Transverse colon (tissue), 4 donors: ENCODE measurements at regions not wholly inside any gene's neighbourhood (a gene's known extent, or its start where the extent isn't known, plus 50 kb on each side); places are given as distances from the start of the nearest gene placed in this dataset.

Experiments used
- DNase-seq: peaks from one replicate; pipeline ENCODE4 v3.0.0-alpha.2; 2019
- H3K27ac ChIP-seq, 4 donors: fragments of 200-600 bp; sonication (generic); 2 replicates each; pipeline ENCODE4 v1.5.1; 2016 to 2018; ENCODE audit warnings: inconsistent platforms in 4 of 4
- H3K27me3 ChIP-seq: fragments of 200-600 bp; sonication (generic); 2 replicates; pipeline ENCODE4 v1.5.1; 2017; ENCODE audit warnings: inconsistent platforms
- H3K36me3 ChIP-seq, 4 donors: fragments of 200-600 bp; sonication (generic); 2 replicates each; pipeline ENCODE4 v1.5.1; 2017 to 2019; ENCODE audit warnings: inconsistent platforms in 4 of 4
- H3K4me1 ChIP-seq, 4 donors: fragments of 200-600 bp; sonication (generic); 2 replicates each; pipeline ENCODE4 v1.5.1; 2017 to 2020; ENCODE audit warnings: inconsistent platforms in 4 of 4
- H3K4me3 ChIP-seq, 4 donors: fragments of 200-600 bp; sonication (generic); 1 replicate in 1 of 4; 2 replicates in 3 of 4; pipeline versions ENCODE4 v1.5.1 to v1.6.1; 2017 to 2019; ENCODE audit warnings: inconsistent platforms in 4 of 4
- H3K9me3 ChIP-seq, 2 donors: fragments of 200-600 bp; sonication (generic); 2 replicates each; pipeline ENCODE4 v1.5.1; 2017 to 2019; ENCODE audit warnings: inconsistent platforms in 2 of 2
- EP300 ChIP-seq: sonication (generic); formaldehyde crosslinking; IDR thresholded peaks from one replicate; pipeline ENCODE4 v1.6.1; 2017; ENCODE audit warnings: antibody characterized with exemption, low read depth
- POLR2A ChIP-seq: fragments of 450-650 bp; IDR thresholded peaks from one replicate; pipeline ENCODE4 v1.6.1; 2016; ENCODE audit warnings: antibody characterized with exemption, mild to moderate bottlenecking, moderate library complexity
- POLR2AphosphoS5 ChIP-seq, 3 donors: sonication (generic); formaldehyde crosslinking; IDR thresholded peaks; one replicate each; pipeline ENCODE4 v1.6.1; 2016; ENCODE audit warnings: antibody characterized with exemption in 3 of 3
- WGBS, 2 donors: methylation state at CpG; one replicate each; pipeline ENCODE4 v1.1.5; 2018; ENCODE audit warnings: low coverage in 1 of 2; 5-methylcytosine and 5-hydroxymethylcytosine counted together
- in situ Hi-C, 4 donors: fragments of 200-750 bp; cut with MboI; loops; one replicate each; pipeline versions ENCODE4 v1.15.0 to v1.15.1; 2017; ENCODE audit warnings: low sequenced_read_pairs in 3 of 4, low pct_ligation_motif_present in 1 of 4, low pct_unique_long_range_greater_than_20kb in 1 of 4
- intact Hi-C: fragments of 100-400 bp; cut with DNase I; formaldehyde crosslinking; loops from one replicate; pipeline ENCODE4 v1.15.1; 2023; ENCODE audit warnings: low total_unique reads
- TF ChIP-seq, protein P1 (sequence below), 5 experiments: fragments of 200-600 bp in 3 of 5; fragments of 450-650 bp in 2 of 5; sonication (generic) in 3 of 5; IDR thresholded peaks; 1 replicate in 2 of 5; 2 replicates in 3 of 5; pipeline ENCODE4 v1.5.1; 2016 to 2017; ENCODE audit warnings: antibody characterized with exemption in 5 of 5, inconsistent platforms in 3 of 5, mild to moderate bottlenecking in 2 of 5, moderate library complexity in 1 of 5

DNA sequence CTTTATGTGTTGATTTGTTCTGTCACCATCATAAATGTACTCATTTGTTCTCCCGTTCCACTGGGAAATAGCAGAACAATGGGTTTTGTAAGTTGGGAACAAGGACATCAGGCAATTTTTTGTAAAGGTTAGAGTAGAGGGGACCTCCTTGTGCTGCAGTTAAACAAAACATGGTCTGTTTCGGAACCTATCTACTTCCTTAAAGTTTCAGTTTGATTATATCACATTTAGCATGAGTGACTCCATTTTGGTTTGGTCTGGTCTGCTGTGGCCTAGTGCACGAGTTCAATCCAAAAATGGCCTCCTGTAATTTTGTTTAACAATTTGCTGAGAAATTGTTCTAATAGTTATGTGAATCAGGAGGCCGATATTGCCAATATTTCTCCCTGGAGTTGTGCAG, 372.7 kb downstream of the NUAK1 start:
- Histone ChIP-seq H3K27ac (no peak overlapping the region), H3K4me3 (no peak overlapping the region), H3K36me3 (no peaks in the 10 kb centered on the region), H3K27me3 (no peaks in the 10 kb centered on the region), H3K4me1 (no peaks in the 10 kb centered on the region), H3K9me3 (no peaks in the 10 kb centered on the region)
- TF ChIP-seq POLR2A, result no peak
- intact Hi-C loops, result no loop called here
- in situ Hi-C loops, result no loop called here
- WGBS, 2 donors, result 83 to 88% methylated on average over 4 of the region's 4 CpGs
- DNase-seq, result no peak

DNA sequence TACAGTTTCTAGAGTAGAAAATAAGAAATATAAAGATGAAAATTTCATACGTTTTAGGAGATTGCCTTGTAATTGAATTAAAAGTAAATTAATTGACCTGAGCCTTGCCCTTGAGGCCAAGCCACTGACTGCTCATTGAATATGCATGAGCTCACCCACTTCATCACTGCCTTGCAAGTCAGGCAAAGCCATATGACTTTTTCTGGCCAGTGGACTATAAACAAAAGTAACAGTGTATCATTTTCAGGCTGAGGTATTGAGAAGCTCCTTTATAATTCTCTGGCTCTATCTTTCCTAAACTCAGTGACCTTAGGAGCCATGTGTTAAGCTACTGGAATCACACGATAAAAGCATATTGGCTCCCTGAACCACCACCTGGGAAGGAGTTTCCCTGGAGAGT, 369.3 kb downstream of the NUAK1 start:
- in situ Hi-C loops (no loop called here), intact Hi-C loops (no loop called here)
- Histone ChIP-seq H3K27me3 (no peaks in the 10 kb centered on the region), H3K9me3 (no peaks in the 10 kb centered on the region), H3K4me1 (peaks cover 0 to 3% (median 0%) of the 10 kb centered on the region in 4 donors), H3K4me3 (no peak overlapping the region), H3K36me3 (no peaks in the 10 kb centered on the region), H3K27ac (no peak overlapping the region)
- 71 to 78% methylated on average over 2 of the region's 2 CpGs for WGBS, 2 donors
- no peak for DNase-seq
- TF ChIP-seq POLR2A (no peak), POLR2AphosphoS5 (IDR thresholded peaks at IDR 0.05) (no peak), EP300 (no peak)
- TF ChIP-seq, protein P1, sequence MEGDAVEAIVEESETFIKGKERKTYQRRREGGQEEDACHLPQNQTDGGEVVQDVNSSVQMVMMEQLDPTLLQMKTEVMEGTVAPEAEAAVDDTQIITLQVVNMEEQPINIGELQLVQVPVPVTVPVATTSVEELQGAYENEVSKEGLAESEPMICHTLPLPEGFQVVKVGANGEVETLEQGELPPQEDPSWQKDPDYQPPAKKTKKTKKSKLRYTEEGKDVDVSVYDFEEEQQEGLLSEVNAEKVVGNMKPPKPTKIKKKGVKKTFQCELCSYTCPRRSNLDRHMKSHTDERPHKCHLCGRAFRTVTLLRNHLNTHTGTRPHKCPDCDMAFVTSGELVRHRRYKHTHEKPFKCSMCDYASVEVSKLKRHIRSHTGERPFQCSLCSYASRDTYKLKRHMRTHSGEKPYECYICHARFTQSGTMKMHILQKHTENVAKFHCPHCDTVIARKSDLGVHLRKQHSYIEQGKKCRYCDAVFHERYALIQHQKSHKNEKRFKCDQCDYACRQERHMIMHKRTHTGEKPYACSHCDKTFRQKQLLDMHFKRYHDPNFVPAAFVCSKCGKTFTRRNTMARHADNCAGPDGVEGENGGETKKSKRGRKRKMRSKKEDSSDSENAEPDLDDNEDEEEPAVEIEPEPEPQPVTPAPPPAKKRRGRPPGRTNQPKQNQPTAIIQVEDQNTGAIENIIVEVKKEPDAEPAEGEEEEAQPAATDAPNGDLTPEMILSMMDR (IDR thresholded peaks at IDR 0.05), result no peak

DNA sequence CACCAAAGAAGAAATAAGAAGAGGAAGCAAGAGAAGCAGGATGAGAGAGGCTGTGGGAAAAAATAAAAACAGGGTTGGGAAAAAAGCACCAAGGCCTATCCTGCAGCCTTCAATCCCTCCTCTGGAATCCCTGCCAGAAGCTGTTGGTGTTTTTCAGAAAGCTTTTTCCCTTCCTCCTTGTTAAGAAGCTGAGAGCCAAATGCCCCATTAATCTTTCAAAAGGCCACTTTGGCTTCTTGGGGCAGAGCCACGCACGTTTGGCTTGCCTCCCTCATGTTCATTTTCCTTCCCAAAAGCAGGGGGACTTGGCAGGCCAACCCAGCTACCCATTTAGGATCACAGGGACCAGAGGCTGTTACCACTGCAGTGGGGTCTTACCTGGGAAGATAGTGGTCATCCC, 365.3 kb downstream of the NUAK1 start:
- in situ Hi-C loops (no loop called here), intact Hi-C loops (no loop called here)
- no peaks in the 10 kb centered on the region for H3K27me3 ChIP-seq
- H3K9me3 ChIP-seq, result no peaks in the 10 kb centered on the region
- TF ChIP-seq POLR2AphosphoS5 (IDR thresholded peaks at IDR 0.05) (no peak), POLR2A (no peak), EP300 (no peak)
- TF ChIP-seq, protein P1 (IDR thresholded peaks at IDR 0.05), result no peak
- DNase-seq, result no peak
- no peaks in the 10 kb centered on the region for H3K36me3 ChIP-seq
- WGBS, 2 donors, result 59% methylated on average over 2 of the region's 2 CpGs; no CpG with 5 or more reads in 1 of the 2 donors
- no peak overlapping the region for H3K27ac ChIP-seq
- no peak overlapping the region for H3K4me3 ChIP-seq
- H3K4me1 ChIP-seq, result peaks cover 0 to 3% (median 0%) of the 10 kb centered on the region in 4 donors

DNA sequence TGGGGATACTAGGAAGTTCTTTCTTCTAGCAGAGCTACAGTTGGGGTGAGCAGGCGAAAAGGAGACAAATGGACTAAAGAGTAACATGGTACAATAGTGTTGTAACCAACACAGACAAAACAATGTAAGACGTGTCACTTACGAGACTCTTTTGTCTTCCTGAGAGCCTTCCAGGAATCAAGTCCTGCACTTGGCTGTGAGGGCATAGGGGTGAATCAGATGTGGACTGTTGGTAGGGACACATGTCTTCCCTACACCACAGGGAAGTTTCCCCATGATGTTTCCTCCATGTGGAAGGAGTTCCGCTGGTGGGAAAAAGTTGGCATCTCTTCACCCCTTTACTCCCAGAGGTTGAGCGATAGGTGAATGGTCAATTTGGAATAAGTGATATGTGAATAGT, 364.7 kb downstream of the NUAK1 start:
- H3K4me1 ChIP-seq, result peaks cover 0 to 3% (median 0%) of the 10 kb centered on the region in 4 donors
- intact Hi-C loops, result no loop called here
- H3K36me3 ChIP-seq, result no peaks in the 10 kb centered on the region
- no peak overlapping the region for H3K27ac ChIP-seq
- TF ChIP-seq POLR2AphosphoS5 (IDR thresholded peaks at IDR 0.05) (no peak), EP300 (no peak), POLR2A (no peak)
- TF ChIP-seq, protein P1 (IDR thresholded peaks at IDR 0.05), result no peak
- no peaks in the 10 kb centered on the region for H3K27me3 ChIP-seq
- in situ Hi-C loops, result no loop called here
- DNase-seq, result no peak
- WGBS, 2 donors, result 0 to 78% methylated on average over 1 to 5 of the region's 5 CpGs
- no peaks in the 10 kb centered on the region for H3K9me3 ChIP-seq
- no peak overlapping the region for H3K4me3 ChIP-seq

DNA sequence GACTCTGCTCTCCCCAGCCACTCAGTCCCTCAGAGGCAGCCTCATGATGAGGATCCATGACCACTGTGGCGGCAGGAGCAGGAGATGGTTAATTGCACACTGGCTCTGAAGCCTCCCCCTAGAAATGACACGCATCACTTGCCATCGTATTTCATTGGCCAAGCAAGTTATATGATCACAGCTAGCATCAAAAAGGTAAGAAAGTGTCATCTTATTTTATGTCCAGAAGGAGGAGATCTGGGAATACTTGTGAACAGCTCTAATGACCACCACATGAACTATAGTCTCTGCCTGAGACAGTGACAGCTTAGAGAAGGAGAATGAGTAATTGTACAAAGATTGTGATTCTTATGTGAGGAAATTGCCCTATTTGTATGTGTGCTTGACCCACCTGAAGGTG, 363.4 kb downstream of the NUAK1 start:
- in situ Hi-C loops (no loop called here), intact Hi-C loops (no loop called here)
- no peak for DNase-seq
- Histone ChIP-seq H3K4me1 (peaks cover 0 to 3% (median 0%) of the 10 kb centered on the region in 4 donors), H3K4me3 (no peak overlapping the region), H3K27me3 (no peaks in the 10 kb centered on the region), H3K27ac (no peak overlapping the region), H3K36me3 (no peaks in the 10 kb centered on the region), H3K9me3 (no peaks in the 10 kb centered on the region)
- WGBS, 2 donors, result 82% methylated on average over 3 of the region's 3 CpGs; no CpG with 5 or more reads in 1 of the 2 donors
- no peak for TF ChIP-seq POLR2A
- TF ChIP-seq POLR2AphosphoS5 (IDR thresholded peaks at IDR 0.05), result no peak
- no peak for TF ChIP-seq EP300
- TF ChIP-seq, protein P1 (IDR thresholded peaks at IDR 0.05), result no peak
